ENCODE measurements at regions not wholly inside any gene's neighbourhood (a gene's known extent, or its start where the extent isn't known, plus 50 kb on each side); places are given as distances from the start of the nearest gene placed in this dataset.

- ChIA-PET POLR2A (no interaction called here), CTCF (interaction anchor here (0.6 kb wide), 1 partner anchor 718 kb away, joined by 4 read pairs; no protein-coding TSS in a partner anchor)
- no peaks in the 10 kb centered on the region for H3K9me3 ChIP-seq (ENCODE audit: control extremely low read depth in 1 of 3, control insufficient read depth in 2 of 3, insufficient read depth in 1 of 3, low read length in 2 of 3)
- intact Hi-C loops (cut with micrococcal nuclease) = no loop called here
- no peaks in the 10 kb centered on the region for H3K36me3 ChIP-seq (replicated peaks in 1 of 2; ENCODE audit: control extremely low read depth in 1 of 2, control insufficient read depth in 1 of 2, extremely low read depth in 1 of 2, insufficient read depth in 2 of 2, low read length in 1 of 2)
- no peak overlapping the region for H3K4me3 Mint-ChIP-seq
- no peaks in the 10 kb centered on the region for H4K20me1 ChIP-seq (ENCODE audit: control insufficient read depth, insufficient read depth, low read length, poor library complexity, severe bottlenecking)
- no peak overlapping the region for H3K9ac ChIP-seq (ENCODE audit: low read length)
- H3K9me3 Mint-ChIP-seq (ENCODE audit: insufficient read depth) = no peaks in the 10 kb centered on the region
- no peak overlapping the region for H3K4me3 ChIP-seq (ENCODE audit: control extremely low read depth in 1 of 5, extremely low read depth in 1 of 5, insufficient read depth in 1 of 5, low read depth in 2 of 5, low read length in 4 of 5)
- no peaks in the 10 kb centered on the region for H3K27me3 ChIP-seq (replicated peaks in 1 of 4; ENCODE audit: control extremely low read depth in 1 of 4, control insufficient read depth in 3 of 4, insufficient read depth in 4 of 4, low read length in 3 of 4)
- H3K4me2 ChIP-seq (replicated peaks; ENCODE audit: low read depth, low read length, poor library complexity, severe bottlenecking) = no peak overlapping the region
- no peak for DNase-seq
- H3K27ac Mint-ChIP-seq = no peak overlapping the region
- H3K4me1 ChIP-seq (ENCODE audit: control insufficient read depth in 2 of 2, insufficient read depth in 2 of 2, low read length in 2 of 2) = no peaks in the 10 kb centered on the region
- no peaks in the 10 kb centered on the region for H3K79me2 ChIP-seq (ENCODE audit: control insufficient read depth, insufficient read depth, low read length)
- no peaks in the 10 kb centered on the region for H3K4me1 Mint-ChIP-seq
- no peak overlapping the region for H2AFZ ChIP-seq (ENCODE audit: insufficient read depth, low read depth, low read length, poor library complexity, severe bottlenecking)
- no peak for ATAC-seq (ENCODE audit: low read depth)
- no peak overlapping the region for H3K27ac ChIP-seq (ENCODE audit: low read length in 2 of 2)
- no peak for TF ChIP-seq EZH2 (IDR thresholded peaks at IDR 0.05; ENCODE audit: borderline replicate concordance, insufficient read depth, low read depth, low read length, poor library complexity, severe bottlenecking)
- no peak for TF ChIP-seq CTCF (IDR thresholded peaks at IDR 0.05)
- peaks cover 8% of the 10 kb centered on the region for H3K27me3 Mint-ChIP-seq
- WGBS (ENCODE audit: insufficient coverage) = 97% methylated on average over 4 of the region's 4 CpGs
These were observed 632.9 kb downstream of the UTRN start for GRCh38 chr6:144918073-144918472.

DNA sequence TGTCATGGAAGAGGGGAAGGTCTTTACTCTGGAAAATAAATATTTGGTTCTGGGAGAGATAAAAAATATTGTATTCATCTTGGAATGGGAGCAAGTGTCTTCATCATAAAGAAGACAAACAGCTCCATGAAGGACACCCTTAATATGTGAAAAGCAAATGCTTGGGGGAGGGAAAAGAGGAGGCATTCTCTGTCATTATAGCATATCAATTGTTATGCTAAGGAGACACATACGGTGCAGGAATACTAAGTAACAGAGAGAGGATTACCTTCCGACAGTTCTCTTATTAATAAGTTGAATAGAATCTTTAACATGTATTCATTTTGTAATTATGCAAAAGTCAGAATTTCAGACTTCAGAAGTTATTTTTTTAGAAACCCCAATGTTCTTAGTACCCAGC, 634.4 kb downstream of the UTRN start:
- ATAC-seq (ENCODE audit: low read depth) = no peak
- WGBS (ENCODE audit: insufficient coverage) = no CpG with 5 or more reads among the region's 2 CpGs
- Histone ChIP-seq H2AFZ (ENCODE audit: insufficient read depth, low read depth, low read length, poor library complexity, severe bottlenecking) (no peak overlapping the region), H3K79me2 (ENCODE audit: control insufficient read depth, insufficient read depth, low read length) (no peaks in the 10 kb centered on the region), H3K4me1 (ENCODE audit: control insufficient read depth in 2 of 2, insufficient read depth in 2 of 2, low read length in 2 of 2) (no peaks in the 10 kb centered on the region), H3K27ac (ENCODE audit: low read length in 2 of 2) (no peak overlapping the region), H3K27me3 (replicated peaks in 1 of 4; ENCODE audit: control extremely low read depth in 1 of 4, control insufficient read depth in 3 of 4, insufficient read depth in 4 of 4, low read length in 3 of 4) (no peaks in the 10 kb centered on the region), H3K36me3 (replicated peaks in 1 of 2; ENCODE audit: control extremely low read depth in 1 of 2, control insufficient read depth in 1 of 2, extremely low read depth in 1 of 2, insufficient read depth in 2 of 2, low read length in 1 of 2) (no peaks in the 10 kb centered on the region), H3K4me3 (ENCODE audit: control extremely low read depth in 1 of 5, extremely low read depth in 1 of 5, insufficient read depth in 1 of 5, low read depth in 2 of 5, low read length in 4 of 5) (no peak overlapping the region), H4K20me1 (ENCODE audit: control insufficient read depth, insufficient read depth, low read length, poor library complexity, severe bottlenecking) (no peaks in the 10 kb centered on the region), H3K4me2 (replicated peaks; ENCODE audit: low read depth, low read length, poor library complexity, severe bottlenecking) (no peak overlapping the region), H3K9me3 (ENCODE audit: control extremely low read depth in 1 of 3, control insufficient read depth in 2 of 3, insufficient read depth in 1 of 3, low read length in 2 of 3) (no peaks in the 10 kb centered on the region), H3K9ac (ENCODE audit: low read length) (no peak overlapping the region)
- POLR2A ChIA-PET = no interaction called here
- no peak overlapping the region for H3K4me3 Mint-ChIP-seq
- no peak for DNase-seq
- H3K4me1 Mint-ChIP-seq = no peaks in the 10 kb centered on the region
- no peak overlapping the region for H3K27ac Mint-ChIP-seq
- peaks cover 8% of the 10 kb centered on the region for H3K27me3 Mint-ChIP-seq
- CTCF ChIA-PET = no interaction called here
- no peaks in the 10 kb centered on the region for H3K9me3 Mint-ChIP-seq (ENCODE audit: insufficient read depth)
- intact Hi-C loops (cut with micrococcal nuclease) = no loop called here
- TF ChIP-seq EZH2 (IDR thresholded peaks at IDR 0.05; ENCODE audit: borderline replicate concordance, insufficient read depth, low read depth, low read length, poor library complexity, severe bottlenecking) (no peak), CTCF (IDR thresholded peaks at IDR 0.05) (no peak)
